SK-N-SH (cell line): ENCODE measurements at regions not wholly inside any gene's neighbourhood (a gene's known extent, or its start where the extent isn't known, plus 50 kb on each side); places are given as distances from the start of the nearest gene placed in this dataset.

Experiments used
- CTCF ChIA-PET: fragments of 300-600, 350-600 bp; formaldehyde crosslinking; extraction: SDS; loops from one replicate; lab custom pipeline; 2021; lab: Yijun Ruan, JAX
- POLR2A ChIA-PET: fragments of 350-600 bp; sonication (Branson Sonifier 250); formaldehyde crosslinking; extraction: SDS; loops from one replicate; lab custom pipeline; 2020; ENCODE audit warnings: antibody characterized with exemption, inconsistent platforms; lab: Yijun Ruan, JAX
- DNase-seq: peaks from one replicate; pipeline ENCODE4 v3.0.0; 2012
- H2AFZ ChIP-seq: fragments of 200-600 bp; sonication (generic); 2 replicates; pipeline ENCODE4 v1.8.1; 2016; ENCODE audit warnings: antibody characterized with exemption, mild to moderate bottlenecking, low read depth
- H3F3A ChIP-seq: fragments of 200-600 bp; sonication (generic); replicated peaks from 2 replicates; pipeline ENCODE3; 2016; ENCODE audit warnings: antibody characterized with exemption, mild to moderate bottlenecking; ENCODE audit not compliant: insufficient read depth
- H3K27ac ChIP-seq, 2 experiments: fragments of 200-500 bp in 1 of 2; fragments of 200-600 bp in 1 of 2; sonication (Bioruptor generic) in 1 of 2; sonication (generic), shearing (Covaris generic) in 1 of 2; 2 replicates each; pipeline versions ENCODE4 v1.5.1 to v1.6.1; 2014 to 2016; ENCODE audit warnings: low read depth in 2 of 2, inconsistent platforms in 1 of 2, low read length in 1 of 2, mild to moderate bottlenecking in 1 of 2, mixed read lengths in 1 of 2
- H3K27me3 ChIP-seq: fragments of 200-600 bp; sonication (generic), shearing (Covaris generic); 2 replicates; pipeline ENCODE4 v1.6.1; 2016; ENCODE audit warnings: mixed run types; ENCODE audit not compliant: insufficient read depth
- H3K36me3 ChIP-seq, 2 experiments: fragments of 200-500 bp in 1 of 2; fragments of 200-600 bp in 1 of 2; sonication (Bioruptor generic) in 1 of 2; sonication (generic) in 1 of 2; replicated peaks in 1 of 2; 2 replicates each; pipeline versions ENCODE3 to v1.5.1; 2014 to 2016; ENCODE audit warnings: low read length in 1 of 2, mild to moderate bottlenecking in 1 of 2; ENCODE audit not compliant: insufficient read depth in 2 of 2, control insufficient read depth in 1 of 2
- H3K4me1 ChIP-seq, 2 experiments: fragments of 200-500 bp in 1 of 2; fragments of 200-600 bp in 1 of 2; sonication (Bioruptor generic) in 1 of 2; sonication (generic), shearing (Covaris generic) in 1 of 2; 2 replicates each; pipeline versions ENCODE4 v1.5.1 to v1.6.1; 2014 to 2016; ENCODE audit warnings: low read depth in 1 of 2, low read length in 1 of 2, mixed run types in 1 of 2; ENCODE audit not compliant: insufficient read depth in 2 of 2, control insufficient read depth in 1 of 2
- H3K4me2 ChIP-seq: fragments of 200-600 bp; sonication (generic), shearing (Covaris generic); 2 replicates; pipeline ENCODE4 v1.6.1; 2017; ENCODE audit warnings: mixed run types
- H3K4me3 ChIP-seq, 2 experiments: fragments of 200-500 bp in 1 of 2; fragments of 200-600 bp in 1 of 2; sonication (Bioruptor generic) in 1 of 2; sonication (generic), shearing (Covaris generic) in 1 of 2; 2 replicates each; pipeline versions ENCODE4 v1.5.1 to v1.8.1; 2014 to 2016; ENCODE audit warnings: low read depth in 2 of 2, inconsistent platforms in 1 of 2, low read length in 1 of 2, mild to moderate bottlenecking in 1 of 2, mixed read lengths in 1 of 2, moderate library complexity in 1 of 2
- H3K79me2 ChIP-seq: fragments of 200-600 bp; sonication (generic); 2 replicates; pipeline ENCODE4 v1.8.1; 2017; ENCODE audit warnings: mild to moderate bottlenecking; ENCODE audit not compliant: insufficient read depth
- H3K9ac ChIP-seq: fragments of 200-600 bp; sonication (generic); 2 replicates; pipeline ENCODE4 v1.6.1; 2017; ENCODE audit warnings: mixed run types
- H3K9me2 ChIP-seq: fragments of 200-600 bp; sonication (generic); 2 replicates; pipeline ENCODE4 v1.6.1; 2017; ENCODE audit warnings: mixed run types
- H3K9me3 ChIP-seq: fragments of 200-600 bp; sonication (generic); 2 replicates; pipeline ENCODE4 v1.6.1; 2017; ENCODE audit warnings: mixed run types, mild to moderate bottlenecking, moderate library complexity
- H4K20me1 ChIP-seq: fragments of 200-600 bp; sonication (generic); 2 replicates; pipeline ENCODE4 v1.6.1; 2017; ENCODE audit warnings: mild to moderate bottlenecking, mixed run types; ENCODE audit not compliant: insufficient read depth
- CHD2 ChIP-seq: fragments of 150-350 bp; IDR thresholded peaks from 2 replicates; pipeline ENCODE4 v1.6.1; 2018; ENCODE audit warnings: low read length; ENCODE audit not compliant: partially characterized antibody
- CTCF ChIP-seq: fragments of 200-600 bp; sonication (generic); IDR thresholded peaks from 2 replicates; pipeline ENCODE4 v1.6.1; 2017; ENCODE audit warnings: antibody characterized with exemption, mild to moderate bottlenecking, moderate library complexity
- EP300 ChIP-seq, 2 experiments: IDR thresholded peaks; 2 replicates each; pipeline versions ENCODE4 v1.4.0 to v1.6.1; 2012; ENCODE audit warnings: borderline replicate concordance in 1 of 2, low read depth in 1 of 2, low read length in 1 of 2
- FOSL2 ChIP-seq: IDR thresholded peaks from 2 replicates; pipeline ENCODE4 v1.4.0; 2012; ENCODE audit warnings: low read depth, mild to moderate bottlenecking, moderate library complexity, borderline replicate concordance
- FOXM1 ChIP-seq: IDR thresholded peaks from 2 replicates; pipeline ENCODE4 v1.4.0; 2012; ENCODE audit warnings: low read depth, mild to moderate bottlenecking
- IRF3 ChIP-seq: fragments of 150-350 bp; IDR thresholded peaks from 2 replicates; pipeline ENCODE4 v1.6.1; 2016; ENCODE audit warnings: mild to moderate bottlenecking, low read depth, low read length
- JUND ChIP-seq: IDR thresholded peaks from 2 replicates; pipeline ENCODE4 v1.4.0; 2012
- MEF2A ChIP-seq: IDR thresholded peaks from 2 replicates; pipeline ENCODE4 v1.4.0; 2012; ENCODE audit warnings: low read depth, borderline replicate concordance
- MXI1 ChIP-seq: IDR thresholded peaks from 2 replicates; pipeline ENCODE4 v1.6.1; 2012; ENCODE audit warnings: mild to moderate bottlenecking, low read depth, low read length, improper control_type of control experiment
- NRF1 ChIP-seq: IDR thresholded peaks from 2 replicates; pipeline ENCODE4 v1.6.1; 2012; ENCODE audit warnings: low read depth, mild to moderate bottlenecking, low read length
- RAD21 ChIP-seq: IDR thresholded peaks from 2 replicates; pipeline ENCODE4 v1.6.1; 2012; ENCODE audit warnings: mild to moderate bottlenecking, low read length
- REST ChIP-seq: IDR thresholded peaks from 2 replicates; pipeline ENCODE4 v1.6.1; 2012; ENCODE audit warnings: mild to moderate bottlenecking, low read depth, low read length, moderate library complexity
- RXRA ChIP-seq: IDR thresholded peaks from 2 replicates; pipeline ENCODE4 v1.4.0; 2012; ENCODE audit warnings: low read depth, mild to moderate bottlenecking, borderline replicate concordance
- SMC3 ChIP-seq: IDR thresholded peaks from 2 replicates; pipeline ENCODE4 v1.6.1; 2012; ENCODE audit warnings: low read depth, low read length, improper control_type of control experiment
- USF1 ChIP-seq: IDR thresholded peaks from 2 replicates; pipeline ENCODE4 v1.4.0; 2012; ENCODE audit warnings: low read depth, borderline replicate concordance
- WGBS: methylation state at CpG from one replicate; pipeline ENCODE4 v1.1.6; 2017; ENCODE audit warnings: low lambda C conversion rate; 5-methylcytosine and 5-hydroxymethylcytosine counted together

GRCh38 chr12:111084158-111084557 lies 163.8 kb upstream of the MYL2 start (continued):
- TF ChIP-seq REST: no peak
- no peak for TF ChIP-seq MEF2A
- no peak for TF ChIP-seq IRF3
- no peak for TF ChIP-seq JUND
- no peak for TF ChIP-seq RXRA
- no peak for TF ChIP-seq FOSL2
- TF ChIP-seq EP300 (IDR thresholded peaks at IDR 0.05; ENCODE audit: borderline replicate concordance in 1 of 2, low read depth in 1 of 2, low read length in 1 of 2): no peak
- no peak for TF ChIP-seq CTCF
- TF ChIP-seq MXI1: no peak

GRCh38 chr12:111081600-111081999 lies 161.2 kb upstream of the MYL2 start:
- ChIA-PET CTCF (no interaction called here), POLR2A (no interaction called here)
- no peaks in the 10 kb centered on the region for H4K20me1 ChIP-seq
- no peak overlapping the region for H3K27ac ChIP-seq
- H3K36me3 ChIP-seq: no peaks in the 10 kb centered on the region
- H3K9me2 ChIP-seq: no peaks in the 10 kb centered on the region
- no peak overlapping the region for H3K4me3 ChIP-seq
- H3F3A ChIP-seq: no peaks in the 10 kb centered on the region
- TF ChIP-seq RAD21: no peak
- TF ChIP-seq NRF1: no peak
- TF ChIP-seq USF1: no peak
- TF ChIP-seq FOXM1: no peak
- TF ChIP-seq MEF2A: no peak
- no peak for TF ChIP-seq CTCF
- TF ChIP-seq EP300 (IDR thresholded peaks at IDR 0.05; ENCODE audit: borderline replicate concordance in 1 of 2, low read depth in 1 of 2, low read length in 1 of 2): no peak
- no peak for TF ChIP-seq CHD2
- no peak for TF ChIP-seq SMC3
- 62% methylated on average over 5 of the region's 5 CpGs for WGBS
- peaks cover 0 to 4% of the 10 kb centered on the region in 2 experiments; a peak in 1 of 4 replicates for H3K4me1 ChIP-seq
- no peak overlapping the region for H3K9ac ChIP-seq
- DNase-seq: no peak
- no peak overlapping the region for H3K4me2 ChIP-seq
- H2AFZ ChIP-seq: no peak overlapping the region
- peaks cover 8% of the 10 kb centered on the region; the same call in 1 of the 2 replicates for H3K27me3 ChIP-seq
- no peaks in the 10 kb centered on the region for H3K9me3 ChIP-seq
- no peaks in the 10 kb centered on the region for H3K79me2 ChIP-seq
